PFSK-1 (cell line): ENCODE measurements at regions not wholly inside any gene's neighbourhood (a gene's known extent, or its start where the extent isn't known, plus 50 kb on each side); places are given as distances from the start of the nearest gene placed in this dataset.

Experiments
- POLR2AphosphoS5 ChIP-seq: IDR thresholded peaks from 2 replicates; pipeline ENCODE4 v1.6.1; 2012; ENCODE audit warnings: low read depth, mild to moderate bottlenecking, control low read depth, low read length, moderate library complexity
- TAF1 ChIP-seq: IDR thresholded peaks from 2 replicates; pipeline ENCODE4 v1.6.1; 2012; ENCODE audit warnings: low read length, control low read depth, borderline replicate concordance; ENCODE audit not compliant: insufficient read depth

- no peak for TF ChIP-seq POLR2AphosphoS5
- no peak for TF ChIP-seq TAF1
Measured at GRCh38 chrX:7603387-7603786, 239.6 kb upstream of the VCX start.
